ENCODE measurements at regions not wholly inside any gene's neighbourhood (a gene's known extent, or its start where the extent isn't known, plus 50 kb on each side); places are given as distances from the start of the nearest gene placed in this dataset.

DNA sequence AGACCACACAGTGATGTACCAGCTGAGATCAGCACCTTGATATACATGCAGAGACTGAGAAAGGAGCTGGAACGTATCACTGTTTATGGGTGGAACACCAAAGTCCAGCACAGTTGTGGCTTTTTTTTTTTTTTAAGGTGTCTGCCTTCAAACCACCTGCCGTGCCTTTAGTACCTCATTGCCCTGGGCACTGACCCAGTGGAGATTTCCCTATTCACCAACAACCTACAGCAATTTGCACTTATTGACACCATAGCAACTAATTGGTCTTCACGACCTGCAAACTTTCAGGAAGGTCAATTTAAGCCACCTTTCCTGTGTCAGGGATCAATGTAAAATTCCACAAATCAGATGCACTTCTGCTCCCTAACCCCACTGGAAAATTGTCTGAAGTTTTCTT, 181.6 kb upstream of the ADGRL2 start:
- no peak for DNase-seq (ENCODE audit: low read depth)
- TF ChIP-seq, protein P1, sequence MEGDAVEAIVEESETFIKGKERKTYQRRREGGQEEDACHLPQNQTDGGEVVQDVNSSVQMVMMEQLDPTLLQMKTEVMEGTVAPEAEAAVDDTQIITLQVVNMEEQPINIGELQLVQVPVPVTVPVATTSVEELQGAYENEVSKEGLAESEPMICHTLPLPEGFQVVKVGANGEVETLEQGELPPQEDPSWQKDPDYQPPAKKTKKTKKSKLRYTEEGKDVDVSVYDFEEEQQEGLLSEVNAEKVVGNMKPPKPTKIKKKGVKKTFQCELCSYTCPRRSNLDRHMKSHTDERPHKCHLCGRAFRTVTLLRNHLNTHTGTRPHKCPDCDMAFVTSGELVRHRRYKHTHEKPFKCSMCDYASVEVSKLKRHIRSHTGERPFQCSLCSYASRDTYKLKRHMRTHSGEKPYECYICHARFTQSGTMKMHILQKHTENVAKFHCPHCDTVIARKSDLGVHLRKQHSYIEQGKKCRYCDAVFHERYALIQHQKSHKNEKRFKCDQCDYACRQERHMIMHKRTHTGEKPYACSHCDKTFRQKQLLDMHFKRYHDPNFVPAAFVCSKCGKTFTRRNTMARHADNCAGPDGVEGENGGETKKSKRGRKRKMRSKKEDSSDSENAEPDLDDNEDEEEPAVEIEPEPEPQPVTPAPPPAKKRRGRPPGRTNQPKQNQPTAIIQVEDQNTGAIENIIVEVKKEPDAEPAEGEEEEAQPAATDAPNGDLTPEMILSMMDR (conservative IDR thresholded peaks at IDR 0.05; ENCODE audit: low read depth, low read length): no peak
- no peak overlapping the region for H3K4me3 ChIP-seq (ENCODE audit: low read length)

DNA sequence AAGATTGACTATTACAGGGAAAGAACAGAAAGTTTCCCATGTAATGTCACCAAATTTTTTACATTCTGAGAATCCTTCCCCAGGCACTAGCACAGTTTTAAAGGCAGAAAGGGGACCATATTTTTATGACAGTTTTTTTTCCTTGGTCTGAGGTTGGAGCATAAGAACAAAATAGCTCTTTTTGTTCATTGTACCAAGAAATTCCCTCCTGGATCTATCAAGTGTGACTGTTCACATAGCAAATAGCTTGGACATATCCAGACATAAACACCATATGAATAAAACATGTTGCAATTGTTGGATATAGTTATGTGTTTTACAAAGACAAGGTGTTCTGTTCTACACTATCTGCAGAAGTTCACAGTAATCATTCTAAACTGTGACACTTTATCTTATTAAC, 182.4 kb upstream of the ADGRL2 start:
- DNase-seq (ENCODE audit: low read depth): no peak

DNA sequence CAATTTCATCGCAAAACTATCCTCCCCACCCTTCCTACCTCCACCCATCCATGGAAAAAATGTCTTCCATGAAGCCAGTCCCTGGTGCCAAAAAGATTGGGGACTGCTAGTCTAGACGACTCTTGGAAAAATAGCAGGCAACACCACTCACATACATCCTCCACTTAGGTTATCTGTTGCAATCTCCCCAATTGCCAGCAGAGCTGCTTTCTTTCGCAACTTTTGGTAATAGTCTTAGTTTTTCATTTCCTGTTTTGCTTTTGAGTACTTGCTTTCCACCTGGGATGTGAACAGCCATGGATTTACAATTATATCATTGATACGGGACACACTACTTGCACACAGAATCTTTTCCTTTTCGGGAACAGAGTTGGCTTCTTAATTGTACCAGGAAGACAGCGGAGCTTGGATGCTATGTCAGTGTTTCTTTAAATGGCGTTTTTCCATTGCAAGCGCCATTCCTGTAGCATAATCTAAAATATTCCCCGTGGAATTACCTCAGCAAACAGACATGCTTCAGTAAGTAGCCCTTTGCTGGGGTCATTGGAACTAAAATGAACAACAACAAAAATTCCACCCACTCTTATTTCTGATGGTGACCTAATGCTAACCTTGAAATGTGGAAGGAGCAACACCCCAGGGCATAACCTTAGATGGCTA, 183.3 kb upstream of the ADGRL2 start:
- H3K4me3 ChIP-seq (ENCODE audit: low read length): no peak overlapping the region
- no peak for DNase-seq (ENCODE audit: low read depth)
- TF ChIP-seq, protein P1 (conservative IDR thresholded peaks at IDR 0.05; ENCODE audit: low read depth, low read length): no peak

More for the DNA sequence above, 182.4 kb upstream of the ADGRL2 start:
- H3K4me3 ChIP-seq (ENCODE audit: low read length): no peak overlapping the region
- TF ChIP-seq, protein P1 (conservative IDR thresholded peaks at IDR 0.05; ENCODE audit: low read depth, low read length): no peak

DNA sequence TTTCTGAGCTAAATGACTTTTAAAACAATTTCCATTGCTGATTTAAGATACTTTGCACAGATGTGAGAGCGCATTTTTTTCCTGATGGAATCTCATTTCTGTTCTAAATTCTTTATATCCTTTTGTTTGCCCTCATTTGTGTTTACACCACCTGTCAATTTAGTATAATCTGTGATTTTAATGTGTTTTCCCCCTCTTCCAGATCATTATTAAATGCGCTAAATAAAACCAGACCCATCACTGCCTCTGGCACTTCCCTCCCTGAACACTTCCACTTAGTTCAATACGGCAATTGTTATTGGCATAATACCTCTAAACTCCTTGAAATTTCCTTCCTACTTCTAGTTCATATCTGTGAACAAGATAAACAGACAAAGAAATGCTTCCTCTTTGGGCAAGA, 186.9 kb upstream of the ADGRL2 start:
- DNase-seq (ENCODE audit: low read depth): no peak
- no peak overlapping the region for H3K4me3 ChIP-seq (ENCODE audit: low read length)
- TF ChIP-seq, protein P1 (conservative IDR thresholded peaks at IDR 0.05; ENCODE audit: low read depth, low read length): no peak

DNA sequence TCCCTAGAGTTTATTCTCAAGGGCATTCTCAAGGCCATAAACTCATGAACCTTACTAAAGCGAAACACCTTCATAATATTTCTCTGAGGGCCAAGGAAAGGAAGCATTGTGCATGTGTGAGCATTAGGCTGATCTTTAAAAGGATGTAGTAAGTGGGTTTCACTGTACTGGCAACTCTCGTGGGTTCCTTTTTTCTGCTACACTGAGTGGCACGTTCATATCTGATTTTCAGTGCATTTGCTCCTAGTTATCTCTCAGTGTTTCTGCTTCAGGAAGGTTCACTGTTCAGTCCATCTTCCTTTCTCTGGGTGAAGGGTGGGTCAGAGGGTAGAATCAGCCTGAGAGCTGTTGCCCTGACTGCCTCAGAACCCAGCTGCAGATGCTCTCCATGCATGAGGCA, 192.8 kb upstream of the ADGRL2 start:
- TF ChIP-seq, protein P1 (conservative IDR thresholded peaks at IDR 0.05; ENCODE audit: low read depth, low read length): no peak
- H3K4me3 ChIP-seq (ENCODE audit: low read length): no peak overlapping the region
- DNase-seq (ENCODE audit: low read depth): no peak

DNA sequence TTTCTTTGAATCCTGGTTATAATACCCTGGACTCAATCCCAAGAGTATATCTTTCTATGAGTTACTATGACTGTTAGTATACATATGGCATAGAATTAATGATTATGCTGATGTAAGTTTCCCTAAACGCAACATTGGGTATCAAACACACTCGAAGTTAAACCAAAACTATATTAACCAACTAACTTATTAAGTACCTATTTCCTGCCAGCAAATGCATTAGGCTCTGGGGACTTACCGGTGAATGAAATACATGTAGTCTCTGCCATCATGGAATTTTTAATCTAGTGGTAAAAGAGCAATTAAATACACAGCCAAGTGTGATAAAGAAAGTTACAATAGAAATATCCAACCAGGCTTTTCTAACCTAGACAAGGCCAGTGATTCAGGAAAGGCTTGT, 193.6 kb upstream of the ADGRL2 start:
- TF ChIP-seq, protein P1 (conservative IDR thresholded peaks at IDR 0.05; ENCODE audit: low read depth, low read length): no peak
- no peak overlapping the region for H3K4me3 ChIP-seq (ENCODE audit: low read length)
- DNase-seq (ENCODE audit: low read depth): no peak

DNA sequence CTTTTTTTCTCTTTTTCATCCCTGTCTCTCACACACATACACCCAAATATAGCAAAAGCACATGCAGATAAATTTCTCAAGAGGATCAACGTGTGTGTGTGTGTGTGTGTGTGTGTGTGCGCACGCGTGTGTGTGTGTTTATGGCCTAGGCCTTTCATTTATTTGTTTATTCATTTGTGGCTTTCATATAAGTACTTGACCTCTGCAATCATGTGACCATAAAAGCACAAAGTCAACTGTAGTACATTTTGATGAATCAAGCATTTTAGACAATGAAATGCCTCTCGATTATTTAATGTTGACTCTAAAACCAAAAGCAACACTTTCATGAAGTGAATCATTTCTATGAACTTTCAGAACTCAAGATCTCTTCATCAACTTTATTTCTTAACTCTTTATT, 194.1 kb upstream of the ADGRL2 start:
- no peak overlapping the region for H3K4me3 ChIP-seq (ENCODE audit: low read length)

More for the DNA sequence above, 194.1 kb upstream of the ADGRL2 start:
- TF ChIP-seq, protein P1 (conservative IDR thresholded peaks at IDR 0.05; ENCODE audit: low read depth, low read length): no peak
- DNase-seq (ENCODE audit: low read depth): no peak
